SJSA1 (cell line): ENCODE measurements at regions not wholly inside any gene's neighbourhood (a gene's known extent, or its start where the extent isn't known, plus 50 kb on each side); places are given as distances from the start of the nearest gene placed in this dataset.
A peak's percentile ranks its signal among the peaks of the same experiment; 100 is the strongest.

Experiments used
- DNase-seq, 2 experiments: peaks; one replicate each; pipeline ENCODE4 v3.0.0-alpha.2; 2015 to 2020; ENCODE audit warnings: low spot score in 2 of 2, low read depth in 1 of 2
- H3K27ac ChIP-seq: fragments of 250-450 bp; sonication (Bioruptor Pico); 2 replicates; pipeline ENCODE4 v1.5.1; 2020; ENCODE audit warnings: mild to moderate bottlenecking, moderate library complexity
- H3K27me3 ChIP-seq: fragments of 250-450 bp; sonication (Bioruptor Pico); replicated peaks from 2 replicates; pipeline ENCODE4 v1.5.1; 2020; ENCODE audit warnings: mild to moderate bottlenecking, moderate library complexity
- H3K36me3 ChIP-seq: fragments of 250-450 bp; sonication (Bioruptor Pico); 2 replicates; pipeline ENCODE4 v1.5.1; 2020; ENCODE audit warnings: mild to moderate bottlenecking
- H3K4me1 ChIP-seq: fragments of 250-450 bp; sonication (Bioruptor Pico); replicated peaks from 2 replicates; pipeline ENCODE4 v1.6.1; 2021; ENCODE audit warnings: mild to moderate bottlenecking
- H3K4me3 ChIP-seq: fragments of 250-450 bp; sonication (Bioruptor Pico); 2 replicates; pipeline ENCODE4 v1.5.1; 2020; ENCODE audit warnings: mild to moderate bottlenecking
- H3K9me3 ChIP-seq: fragments of 250-450 bp; sonication (Bioruptor Pico); replicated peaks from 2 replicates; pipeline ENCODE4 v1.5.1; 2020; ENCODE audit warnings: mild to moderate bottlenecking

DNA sequence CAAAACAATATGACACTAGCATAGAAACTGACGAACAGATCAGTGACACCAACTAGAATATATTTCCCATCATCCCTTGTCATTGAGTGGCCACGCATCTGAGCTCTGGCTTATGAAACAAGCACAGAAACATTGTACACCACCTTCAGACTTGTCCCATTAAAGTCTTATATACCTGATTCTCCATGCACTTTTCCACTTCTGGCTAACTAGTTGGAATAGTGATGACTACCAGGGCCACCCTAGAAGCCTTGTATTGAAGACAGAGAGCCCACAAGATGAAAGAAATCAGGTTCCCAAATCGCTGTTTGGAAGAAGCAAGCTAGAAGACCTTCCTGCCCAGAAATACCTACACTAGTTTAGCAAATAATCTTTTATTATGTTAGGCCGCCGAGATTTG, 99.7 kb upstream of the PPM1H start:
- H3K27me3 ChIP-seq = peaks cover 5% of the 10 kb centered on the region
- H3K9me3 ChIP-seq = no peaks in the 10 kb centered on the region; the same call in 1 of the 2 replicates
- no peaks in the 10 kb centered on the region for H3K36me3 ChIP-seq
- no peak overlapping the region for H3K4me3 ChIP-seq
- no peaks in the 10 kb centered on the region for H3K4me1 ChIP-seq
- peak; percentile 55 to 63 for DNase-seq
- no peak overlapping the region for H3K27ac ChIP-seq

DNA sequence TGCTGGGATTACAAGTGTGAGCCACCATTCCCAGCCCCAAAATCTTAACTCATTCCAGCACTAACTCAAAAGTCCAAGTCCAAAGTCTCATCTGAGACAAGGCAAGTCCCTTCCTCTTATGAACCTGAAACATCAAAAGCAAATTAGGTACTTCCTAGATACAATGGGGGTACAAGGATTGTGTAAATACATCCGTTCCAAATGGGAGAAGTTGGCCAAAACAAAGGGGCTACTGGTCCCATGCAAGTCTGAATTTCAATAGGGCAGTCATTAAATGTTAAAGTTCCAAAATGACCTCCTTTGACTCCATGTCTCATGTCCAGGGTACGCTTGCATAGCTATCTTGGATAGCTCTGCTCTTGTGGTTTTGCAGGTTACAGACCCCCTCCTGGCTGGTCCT, 94.7 kb upstream of the PPM1H start:
- no peaks in the 10 kb centered on the region for H3K36me3 ChIP-seq
- peak; percentile 56 to 70 for DNase-seq
- H3K27me3 ChIP-seq = peaks cover 14% of the 10 kb centered on the region
- H3K9me3 ChIP-seq = no peaks in the 10 kb centered on the region; the same call in 1 of the 2 replicates
- H3K4me1 ChIP-seq = no peaks in the 10 kb centered on the region
- no peak overlapping the region for H3K4me3 ChIP-seq
- no peak overlapping the region for H3K27ac ChIP-seq

DNA sequence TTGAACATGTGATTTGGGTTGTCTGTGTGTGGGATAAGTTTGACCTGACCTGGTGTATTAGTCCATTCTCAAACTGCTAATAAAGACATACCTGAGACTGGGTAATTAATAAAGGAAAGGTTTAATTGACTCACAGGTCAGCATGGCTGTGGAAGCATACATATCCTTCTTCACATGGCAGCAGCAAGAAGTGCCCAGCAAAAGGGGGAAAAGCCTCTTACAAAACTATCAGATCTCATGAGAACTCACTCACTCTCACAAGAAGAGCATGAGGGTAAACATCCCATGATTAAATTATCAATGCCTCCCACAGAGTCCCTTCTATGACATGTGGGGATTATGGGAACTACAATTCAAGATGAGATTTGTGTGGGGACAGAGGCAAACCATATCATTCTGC, 94.0 kb upstream of the PPM1H start:
- DNase-seq = peak; percentile 59 to 68
- Histone ChIP-seq H3K9me3 (no peaks in the 10 kb centered on the region; the same call in 1 of the 2 replicates), H3K36me3 (no peaks in the 10 kb centered on the region), H3K27ac (no peak overlapping the region), H3K4me1 (no peaks in the 10 kb centered on the region), H3K4me3 (no peak overlapping the region), H3K27me3 (peaks cover 18% of the 10 kb centered on the region)

DNA sequence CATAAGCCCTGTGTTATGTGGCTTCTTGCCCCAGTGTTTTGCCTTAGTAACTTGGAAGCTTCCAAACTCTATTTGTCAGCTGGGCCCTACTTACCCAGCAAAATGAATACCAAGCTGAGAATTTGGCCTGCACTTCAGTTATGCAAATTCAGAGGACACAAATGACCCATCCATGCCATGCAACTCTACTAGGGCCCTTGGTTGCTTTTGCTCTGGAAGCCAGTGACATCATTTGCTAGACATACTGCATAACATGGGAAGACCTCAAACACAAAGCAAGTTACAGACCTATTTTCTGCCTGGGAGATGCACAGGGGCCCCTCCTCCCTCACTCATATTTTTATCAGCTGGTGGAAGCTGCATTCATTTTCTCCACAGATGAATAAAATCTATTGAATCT, 90.2 kb upstream of the PPM1H start:
- H3K27me3 ChIP-seq = peaks cover 34% of the 10 kb centered on the region
- H3K4me1 ChIP-seq = no peaks in the 10 kb centered on the region
- H3K4me3 ChIP-seq = no peak overlapping the region
- no peaks in the 10 kb centered on the region for H3K36me3 ChIP-seq
- no peaks in the 10 kb centered on the region; the same call in 1 of the 2 replicates for H3K9me3 ChIP-seq
- H3K27ac ChIP-seq = no peak overlapping the region
- DNase-seq = peak in 1 of 2 experiments; percentile 76

DNA sequence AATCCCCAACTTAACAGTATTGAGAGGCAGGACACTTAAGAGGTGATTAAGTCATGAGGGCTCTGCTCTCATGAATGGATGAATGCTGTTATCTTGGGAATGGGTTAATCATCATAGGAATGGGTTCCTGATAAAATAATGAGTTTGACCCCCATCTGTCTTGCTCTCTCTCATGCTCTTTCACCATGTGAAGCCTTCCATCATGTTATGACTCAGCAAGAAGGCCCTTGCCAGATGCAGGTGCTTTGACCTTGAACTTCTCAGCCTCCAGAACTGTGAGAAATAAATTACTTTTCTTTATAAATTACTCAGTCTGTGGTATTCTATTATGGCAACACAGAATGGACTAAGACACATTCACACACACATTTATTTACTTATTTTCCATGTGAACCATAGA, 89.0 kb upstream of the PPM1H start:
- DNase-seq = peak in 1 of 2 experiments; percentile 58
- Histone ChIP-seq H3K4me3 (no peak overlapping the region), H3K9me3 (no peaks in the 10 kb centered on the region), H3K27ac (no peak overlapping the region), H3K27me3 (peaks cover 42% of the 10 kb centered on the region), H3K4me1 (no peaks in the 10 kb centered on the region), H3K36me3 (no peaks in the 10 kb centered on the region)

DNA sequence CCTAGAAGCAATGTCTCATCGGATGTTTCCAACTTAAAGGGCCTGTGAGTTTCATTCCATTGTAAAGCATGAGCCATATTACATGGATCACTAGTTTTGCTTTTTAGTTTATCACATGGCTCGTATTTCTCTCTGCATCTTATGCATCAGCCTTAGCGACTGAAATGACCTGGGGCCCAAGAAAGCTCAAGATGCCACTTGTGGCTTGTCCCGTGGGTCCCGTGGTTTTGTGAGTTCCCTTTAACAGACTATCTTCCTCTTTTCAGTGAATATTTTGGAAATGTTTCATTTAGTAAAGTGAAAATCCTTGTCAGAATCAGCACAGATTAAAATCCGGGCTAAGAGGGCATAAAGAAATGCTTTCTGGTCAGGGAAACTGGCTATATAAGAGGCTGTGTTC, 86.2 kb upstream of the PPM1H start:
- no peak overlapping the region for H3K27ac ChIP-seq
- H3K36me3 ChIP-seq = no peaks in the 10 kb centered on the region
- H3K4me1 ChIP-seq = peaks cover 8% of the 10 kb centered on the region
- H3K9me3 ChIP-seq = no peaks in the 10 kb centered on the region
- peak in 1 of 2 experiments; percentile 77 for DNase-seq
- H3K4me3 ChIP-seq = no peak overlapping the region
- peaks cover 31% of the 10 kb centered on the region for H3K27me3 ChIP-seq

DNA sequence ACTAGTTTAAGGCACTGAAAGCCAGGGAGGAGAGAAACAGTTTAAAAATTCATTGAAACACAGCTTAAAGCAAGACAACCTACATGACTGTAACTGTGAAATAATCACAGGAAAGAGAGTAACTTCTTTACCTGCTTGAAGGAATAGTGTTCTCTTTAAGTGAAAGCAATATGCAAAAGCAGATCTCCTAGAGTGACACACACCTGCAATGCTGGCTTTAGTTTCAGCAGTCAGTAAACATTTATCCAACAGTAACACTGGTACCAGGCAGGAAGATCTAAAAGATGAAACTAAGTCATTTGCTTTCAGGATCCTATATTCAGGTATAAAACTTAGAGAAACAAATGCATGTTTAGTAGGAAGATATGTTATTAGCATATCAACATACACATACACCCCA, 85.3 kb upstream of the PPM1H start:
- peaks cover 31% of the 10 kb centered on the region for H3K27me3 ChIP-seq
- H3K4me1 ChIP-seq = peaks cover 8% of the 10 kb centered on the region
- DNase-seq = no peak
- H3K4me3 ChIP-seq = no peak overlapping the region
- no peak overlapping the region for H3K27ac ChIP-seq
- no peaks in the 10 kb centered on the region for H3K9me3 ChIP-seq
- no peaks in the 10 kb centered on the region for H3K36me3 ChIP-seq

DNA sequence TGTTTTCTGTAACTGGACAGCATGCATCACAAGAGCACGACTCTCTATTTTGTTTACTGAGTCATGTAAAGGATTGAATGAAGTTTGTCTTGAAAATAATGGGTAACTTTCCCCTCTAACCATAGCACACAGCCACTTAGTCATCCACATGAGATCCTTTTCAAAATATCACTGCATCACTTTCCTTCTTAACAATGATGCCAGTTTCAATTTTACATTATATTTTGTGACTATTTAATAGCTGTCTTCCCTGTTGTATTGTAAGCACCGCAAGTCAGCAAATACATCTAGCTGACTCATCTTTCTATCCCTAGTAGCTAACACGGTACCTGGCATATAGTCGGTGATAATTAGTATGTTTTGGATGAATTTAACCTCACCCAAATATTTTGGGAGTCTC, 83.3 kb upstream of the PPM1H start:
- Histone ChIP-seq H3K4me3 (no peak overlapping the region), H3K36me3 (no peaks in the 10 kb centered on the region), H3K4me1 (peaks cover 8% of the 10 kb centered on the region), H3K9me3 (no peaks in the 10 kb centered on the region), H3K27ac (no peak overlapping the region), H3K27me3 (peaks cover 36% of the 10 kb centered on the region)
- DNase-seq = peak in 1 of 2 experiments; percentile 77

DNA sequence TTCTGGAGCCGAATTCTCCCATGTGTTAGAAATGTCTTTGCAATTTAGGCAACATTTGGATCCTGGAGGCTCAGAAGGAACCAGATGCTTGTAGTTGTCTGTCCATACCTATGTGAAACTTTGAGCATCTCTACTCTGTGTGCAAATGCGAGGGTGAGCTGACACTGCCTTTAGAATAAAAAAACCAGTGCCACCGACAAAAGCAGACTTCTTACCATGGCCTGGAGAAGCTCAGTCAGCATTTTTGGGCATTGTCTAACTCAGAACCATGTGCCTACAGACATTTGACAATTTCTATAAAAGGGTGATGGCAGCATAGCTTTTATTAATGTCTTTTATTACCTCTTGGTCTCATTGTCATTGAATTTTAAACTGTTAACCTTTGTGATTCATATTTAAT, 78.4 kb upstream of the PPM1H start:
- Histone ChIP-seq H3K27ac (no peak overlapping the region), H3K36me3 (no peaks in the 10 kb centered on the region), H3K9me3 (peaks cover 4% of the 10 kb centered on the region; the same call in 1 of the 2 replicates), H3K4me1 (peaks cover 5% of the 10 kb centered on the region), H3K27me3 (peaks cover 30% of the 10 kb centered on the region), H3K4me3 (no peak overlapping the region)
- peak in 1 of 2 experiments; percentile 55 for DNase-seq

DNA sequence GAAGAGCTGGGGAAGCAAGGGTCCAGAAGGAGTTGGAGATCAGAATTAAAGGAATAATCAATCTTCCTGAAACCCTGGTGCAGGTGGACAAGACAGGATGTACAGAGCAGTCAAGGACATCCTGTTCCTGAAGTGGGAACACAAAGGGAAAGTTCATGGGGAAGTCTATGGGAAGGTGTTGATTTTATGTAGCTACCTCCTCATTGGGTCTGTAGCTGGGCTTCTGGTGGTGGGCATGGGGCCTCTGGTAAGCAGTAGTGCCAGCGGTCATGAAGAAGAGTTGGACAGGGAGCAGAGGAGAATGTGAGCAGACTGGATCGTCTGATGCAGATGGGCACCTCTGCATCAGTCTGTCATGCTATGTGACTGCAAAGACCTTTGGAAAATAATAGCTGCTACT, 75.7 kb upstream of the PPM1H start:
- H3K36me3 ChIP-seq = no peaks in the 10 kb centered on the region
- DNase-seq = peak in 1 of 2 experiments; percentile 70
- peaks cover 4% of the 10 kb centered on the region; the same call in 1 of the 2 replicates for H3K9me3 ChIP-seq
- H3K27ac ChIP-seq = no peak overlapping the region
- H3K27me3 ChIP-seq = peaks cover 47% of the 10 kb centered on the region
- H3K4me3 ChIP-seq = no peak overlapping the region
- no peaks in the 10 kb centered on the region for H3K4me1 ChIP-seq

DNA sequence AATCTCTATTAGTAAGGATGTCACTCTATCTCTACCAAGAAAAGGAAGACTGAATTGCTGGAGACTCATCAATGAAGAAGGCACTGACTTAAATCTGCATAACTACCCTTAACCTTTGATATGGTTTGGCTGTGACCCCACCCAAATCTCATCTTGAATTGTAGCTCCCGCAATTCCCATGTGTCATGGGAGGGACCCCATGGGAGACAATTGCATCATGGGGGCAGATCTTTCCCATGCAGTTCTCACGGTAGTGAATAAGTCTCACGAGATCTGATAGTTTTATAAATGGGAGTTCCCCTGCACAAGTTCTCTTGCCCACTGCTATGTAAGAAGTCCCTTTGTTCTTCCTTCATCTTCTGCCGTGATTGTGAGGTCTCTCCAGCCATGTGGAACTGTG, 73.4 kb upstream of the PPM1H start:
- Histone ChIP-seq H3K27me3 (peaks cover 49% of the 10 kb centered on the region), H3K36me3 (no peaks in the 10 kb centered on the region), H3K4me3 (no peak overlapping the region), H3K9me3 (peaks cover 4% of the 10 kb centered on the region; the same call in 1 of the 2 replicates), H3K27ac (no peak overlapping the region), H3K4me1 (no peaks in the 10 kb centered on the region)
- peak in 1 of 2 experiments; percentile 66 for DNase-seq

DNA sequence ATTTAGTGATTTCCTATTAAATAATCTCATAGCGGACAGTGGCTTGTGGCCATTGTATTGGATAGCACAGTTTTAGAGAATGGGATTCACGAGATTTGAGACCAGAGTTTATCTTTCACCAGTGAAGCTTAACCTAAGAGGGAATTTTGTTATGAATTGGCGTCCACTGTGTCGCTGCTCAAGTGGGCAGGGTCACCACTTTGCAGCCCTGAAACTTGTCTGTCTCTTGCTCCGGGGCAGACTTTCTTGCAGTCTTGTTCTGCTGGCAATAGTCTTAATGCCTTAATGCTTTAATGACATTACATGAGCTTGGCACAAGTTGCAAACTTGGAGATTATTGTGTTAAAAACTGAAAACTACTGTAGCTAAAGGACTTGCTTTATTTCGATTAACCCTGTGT, 72.8 kb upstream of the PPM1H start:
- DNase-seq = peak in 1 of 2 experiments; percentile 71
- Histone ChIP-seq H3K36me3 (no peaks in the 10 kb centered on the region), H3K4me3 (no peak overlapping the region), H3K9me3 (peaks cover 4% of the 10 kb centered on the region; the same call in 1 of the 2 replicates), H3K27me3 (peaks cover 44% of the 10 kb centered on the region), H3K27ac (no peak overlapping the region), H3K4me1 (no peaks in the 10 kb centered on the region)

DNA sequence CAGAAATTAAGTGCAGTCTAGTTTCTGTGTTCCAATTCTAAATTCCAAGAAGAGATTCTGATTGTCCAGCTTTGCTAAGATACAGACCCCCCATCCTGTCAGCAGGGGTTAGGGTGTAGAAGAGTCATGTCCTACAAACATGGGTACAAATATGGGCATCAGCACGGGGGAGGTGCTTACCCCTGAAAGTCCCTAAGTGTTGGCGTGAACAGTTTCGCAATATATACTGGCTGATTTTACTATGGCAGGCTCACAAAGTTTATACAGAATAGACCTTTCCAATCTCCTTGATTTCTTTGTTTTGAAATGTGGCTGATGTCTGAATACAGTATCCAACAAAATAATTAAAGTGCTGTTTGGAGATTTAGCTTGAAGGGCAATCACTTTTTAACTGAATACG, 71.6 kb upstream of the PPM1H start:
- Histone ChIP-seq H3K4me1 (no peaks in the 10 kb centered on the region), H3K4me3 (no peak overlapping the region), H3K27ac (no peak overlapping the region), H3K36me3 (no peaks in the 10 kb centered on the region), H3K27me3 (peaks cover 40% of the 10 kb centered on the region), H3K9me3 (peaks cover 4% of the 10 kb centered on the region; the same call in 1 of the 2 replicates)
- DNase-seq = peak in 1 of 2 experiments; percentile 73

DNA sequence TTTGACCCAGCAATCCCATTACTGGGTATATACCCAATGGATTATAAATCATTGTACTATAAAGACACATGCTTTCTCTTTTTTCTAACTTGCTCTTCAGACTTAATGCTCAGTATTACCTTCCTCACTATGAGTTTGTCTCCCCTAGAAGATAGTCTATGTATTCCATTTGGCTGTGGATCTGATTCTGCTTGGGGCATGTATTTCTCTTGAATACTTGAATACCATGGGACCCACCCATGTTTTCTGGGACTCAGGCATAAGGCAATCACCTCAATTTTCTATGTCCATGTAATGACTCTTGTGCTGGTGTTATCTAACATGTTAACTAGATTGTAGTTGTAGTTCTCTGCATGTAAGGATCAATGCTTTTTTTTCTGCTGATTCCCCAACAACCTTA, 70.4 kb upstream of the PPM1H start:
- Histone ChIP-seq H3K27me3 (peaks cover 52% of the 10 kb centered on the region), H3K9me3 (peaks cover 4% of the 10 kb centered on the region; the same call in 1 of the 2 replicates), H3K4me1 (no peaks in the 10 kb centered on the region), H3K27ac (no peak overlapping the region), H3K36me3 (no peaks in the 10 kb centered on the region), H3K4me3 (no peak overlapping the region)
- no peak for DNase-seq

DNA sequence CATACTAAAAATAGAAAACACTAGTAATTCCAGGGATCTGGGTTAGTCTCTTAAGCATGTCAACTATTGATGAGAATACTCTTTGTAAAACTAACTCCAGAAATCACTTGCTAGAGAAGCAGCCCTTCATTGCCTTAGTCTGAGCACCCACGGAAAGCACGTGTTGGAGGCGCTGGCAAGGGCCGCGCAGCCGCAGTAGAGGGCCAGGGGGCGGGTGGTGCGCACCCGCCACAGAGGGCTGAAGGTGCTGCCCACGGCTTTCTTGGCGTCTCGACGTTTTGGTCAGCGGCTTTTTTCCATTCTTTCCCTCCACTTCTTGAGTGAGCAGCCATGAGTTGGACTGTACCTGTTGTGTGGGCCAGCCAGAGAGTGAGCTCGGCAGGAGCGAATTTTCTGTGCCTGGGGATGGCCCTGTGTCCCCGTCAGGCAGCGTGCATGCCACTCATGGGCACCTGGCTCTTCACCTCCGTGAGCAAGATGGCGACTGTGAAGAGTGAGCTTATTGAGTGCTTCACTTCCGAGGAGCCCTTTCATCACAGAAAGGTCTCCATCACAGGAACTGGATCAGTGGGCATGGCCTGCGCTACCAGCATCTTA, 68.4 kb upstream of the PPM1H start:
- peak in 1 of 2 experiments; percentile 79 for DNase-seq
- no peaks in the 10 kb centered on the region for H3K9me3 ChIP-seq
- no peak overlapping the region for H3K27ac ChIP-seq
- no peaks in the 10 kb centered on the region for H3K4me1 ChIP-seq
- peaks cover 60% of the 10 kb centered on the region for H3K27me3 ChIP-seq
- H3K4me3 ChIP-seq = no peak overlapping the region
- H3K36me3 ChIP-seq = no peaks in the 10 kb centered on the region
